A549 (cell line): ENCODE measurements at regions not wholly inside any gene's neighbourhood (a gene's known extent, or its start where the extent isn't known, plus 50 kb on each side); places are given as distances from the start of the nearest gene placed in this dataset.

Experiments used
- BHLHE40 ChIP-seq: IDR thresholded peaks from 2 replicates; pipeline ENCODE4 v1.6.1; 2012; ENCODE audit warnings: low read depth, low read length, inconsistent platforms
- CEBPB ChIP-seq, 2 experiments: fragments of >200 bp in 1 of 2; sonication (Bioruptor Twin) in 1 of 2; formaldehyde crosslinking in 1 of 2; IDR thresholded peaks; 2 replicates each; pipeline ENCODE4 v1.6.1; 2012 to 2016
- CHD4 ChIP-seq: fragments of 200-600 bp; sonication (generic); IDR thresholded peaks from 2 replicates; pipeline ENCODE4 v1.6.1; 2016; ENCODE audit warnings: antibody characterized with exemption, mild to moderate bottlenecking, borderline replicate concordance
- EHF ChIP-seq: fragments of 250-450 bp; sonication (Bioruptor Pico); IDR thresholded peaks from 2 replicates; pipeline ENCODE4 v1.5.0; 2020; ENCODE audit warnings: mild to moderate bottlenecking
- FOSL2 ChIP-seq, 2 experiments: fragments of 450-650 bp in 1 of 2; fragments of >200 bp in 1 of 2; sonication (Bioruptor Twin) in 1 of 2; formaldehyde crosslinking; IDR thresholded peaks; 2 replicates each; pipeline versions ENCODE4 v1.5.0 to v1.6.1; 2016 to 2020; ENCODE audit warnings: mild to moderate bottlenecking in 1 of 2, moderate library complexity in 1 of 2
- JUN ChIP-seq, 2 experiments: fragments of >200 bp; sonication (Bioruptor Twin); formaldehyde crosslinking; IDR thresholded peaks; 2 replicates in 1 of 2; 3 replicates in 1 of 2; pipeline ENCODE4 v1.6.1; 2016 to 2017
- NPAS2 ChIP-seq: fragments of 250-450 bp; sonication (Bioruptor Pico); IDR thresholded peaks from 2 replicates; pipeline ENCODE4 v1.8.0; 2022; ENCODE audit warnings: mild to moderate bottlenecking, moderate library complexity, borderline replicate concordance
- NR3C1 ChIP-seq: fragments of >200 bp; sonication (Bioruptor Twin); formaldehyde crosslinking; IDR thresholded peaks from 3 replicates; pipeline ENCODE4 v1.6.1; 2017
- PBX3 ChIP-seq: IDR thresholded peaks from 2 replicates; pipeline ENCODE4 v1.6.1; 2012
- POLR2A ChIP-seq: IDR thresholded peaks from 2 replicates; pipeline ENCODE4 v1.6.1; 2012; ENCODE audit warnings: mild to moderate bottlenecking, low read length
- RNF2 ChIP-seq: fragments of 200-600 bp; sonication (generic); IDR thresholded peaks from 2 replicates; pipeline ENCODE4 v1.6.1; 2016; ENCODE audit warnings: low read depth, mild to moderate bottlenecking, antibody characterized with exemption, moderate library complexity, borderline replicate concordance
- ZFP36 ChIP-seq: fragments of 450-650 bp; IDR thresholded peaks from 2 replicates; pipeline ENCODE4 v1.6.1; 2014; ENCODE audit warnings: borderline replicate concordance; ENCODE audit not compliant: partially characterized antibody
- TF ChIP-seq, protein P1 (sequence below): fragments of >200 bp; sonication (Bioruptor Twin); formaldehyde crosslinking; IDR thresholded peaks from 3 replicates; pipeline ENCODE4 v1.5.1; 2016
- TF ChIP-seq, protein P2 (sequence below): fragments of >200 bp; sonication (Bioruptor Twin); formaldehyde crosslinking; IDR thresholded peaks from 3 replicates; pipeline ENCODE4 v1.6.1; 2016

- TF ChIP-seq, protein P1, sequence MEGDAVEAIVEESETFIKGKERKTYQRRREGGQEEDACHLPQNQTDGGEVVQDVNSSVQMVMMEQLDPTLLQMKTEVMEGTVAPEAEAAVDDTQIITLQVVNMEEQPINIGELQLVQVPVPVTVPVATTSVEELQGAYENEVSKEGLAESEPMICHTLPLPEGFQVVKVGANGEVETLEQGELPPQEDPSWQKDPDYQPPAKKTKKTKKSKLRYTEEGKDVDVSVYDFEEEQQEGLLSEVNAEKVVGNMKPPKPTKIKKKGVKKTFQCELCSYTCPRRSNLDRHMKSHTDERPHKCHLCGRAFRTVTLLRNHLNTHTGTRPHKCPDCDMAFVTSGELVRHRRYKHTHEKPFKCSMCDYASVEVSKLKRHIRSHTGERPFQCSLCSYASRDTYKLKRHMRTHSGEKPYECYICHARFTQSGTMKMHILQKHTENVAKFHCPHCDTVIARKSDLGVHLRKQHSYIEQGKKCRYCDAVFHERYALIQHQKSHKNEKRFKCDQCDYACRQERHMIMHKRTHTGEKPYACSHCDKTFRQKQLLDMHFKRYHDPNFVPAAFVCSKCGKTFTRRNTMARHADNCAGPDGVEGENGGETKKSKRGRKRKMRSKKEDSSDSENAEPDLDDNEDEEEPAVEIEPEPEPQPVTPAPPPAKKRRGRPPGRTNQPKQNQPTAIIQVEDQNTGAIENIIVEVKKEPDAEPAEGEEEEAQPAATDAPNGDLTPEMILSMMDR = no peak
- TF ChIP-seq CHD4 = no peak
- TF ChIP-seq POLR2A = no peak
- TF ChIP-seq CEBPB (IDR thresholded peaks at IDR 0.05) = no peak
- TF ChIP-seq, protein P2, sequence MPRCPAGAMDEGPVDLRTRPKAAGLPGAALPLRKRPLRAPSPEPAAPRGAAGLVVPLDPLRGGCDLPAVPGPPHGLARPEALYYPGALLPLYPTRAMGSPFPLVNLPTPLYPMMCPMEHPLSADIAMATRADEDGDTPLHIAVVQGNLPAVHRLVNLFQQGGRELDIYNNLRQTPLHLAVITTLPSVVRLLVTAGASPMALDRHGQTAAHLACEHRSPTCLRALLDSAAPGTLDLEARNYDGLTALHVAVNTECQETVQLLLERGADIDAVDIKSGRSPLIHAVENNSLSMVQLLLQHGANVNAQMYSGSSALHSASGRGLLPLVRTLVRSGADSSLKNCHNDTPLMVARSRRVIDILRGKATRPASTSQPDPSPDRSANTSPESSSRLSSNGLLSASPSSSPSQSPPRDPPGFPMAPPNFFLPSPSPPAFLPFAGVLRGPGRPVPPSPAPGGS = no peak
- no peak for TF ChIP-seq ZFP36
- no peak for TF ChIP-seq NR3C1
- no peak for TF ChIP-seq BHLHE40
- no peak for TF ChIP-seq PBX3
- no peak for TF ChIP-seq RNF2
- TF ChIP-seq FOSL2 (IDR thresholded peaks at IDR 0.05) = no peak
- TF ChIP-seq FOSL2 (CRISPR knock-in tag; IDR thresholded peaks at IDR 0.05) = no peak
- no peak for TF ChIP-seq JUN (IDR thresholded peaks at IDR 0.05)
- TF ChIP-seq NPAS2 (CRISPR knock-in tag) = no peak
- no peak for TF ChIP-seq EHF (CRISPR knock-in tag)
Measured at GRCh38 chr2:133651861-133652260, 83.6 kb upstream of the NCKAP5 start.
